HG03520 (cell line): ENCODE measurements at regions not wholly inside any gene's neighbourhood (a gene's known extent, or its start where the extent isn't known, plus 50 kb on each side); places are given as distances from the start of the nearest gene placed in this dataset.
"Not testable (repeated sequence)": the region's sequence is repeated elsewhere in the genome, so short reads cannot be mapped to it uniquely, and the experiment has no call there.

ENCODE experiments used
- ATAC-seq: cut with Tn5 transposase; IDR thresholded peaks from one replicate; pipeline ENCODE4 v1.9.1; 2021; ENCODE audit warnings: mild to moderate bottlenecking, moderate library complexity; ENCODE audit not compliant: unreplicated experiment

GRCh38 chr9:105021917-105022316, 94.0 kb upstream of the ABCA1 start:
- ATAC-seq: no peak

- ATAC-seq: not testable (repeated sequence)
These were observed 94.6 kb upstream of the ABCA1 start for GRCh38 chr9:105022545-105022944.

DNA sequence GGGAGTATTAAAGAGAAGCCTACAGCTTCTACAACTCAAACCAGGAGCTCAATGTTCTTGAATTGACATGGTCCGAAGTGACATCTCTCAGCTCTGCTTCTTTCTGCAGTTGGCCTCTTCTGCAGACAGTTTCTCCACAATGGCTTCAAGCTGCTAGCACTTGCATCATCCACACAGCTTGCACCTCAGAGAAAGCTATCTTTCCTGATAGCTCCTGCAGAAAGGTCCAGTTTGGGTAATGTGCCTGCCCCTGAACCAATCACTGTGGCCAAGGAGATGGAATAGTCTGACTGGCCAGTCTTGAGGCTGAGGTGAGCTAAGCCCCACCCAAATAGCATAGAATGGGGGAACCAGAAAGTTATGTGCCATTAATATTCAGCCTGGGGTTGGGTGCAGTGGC, 95.8 kb upstream of the ABCA1 start:
- ATAC-seq: no peak

DNA sequence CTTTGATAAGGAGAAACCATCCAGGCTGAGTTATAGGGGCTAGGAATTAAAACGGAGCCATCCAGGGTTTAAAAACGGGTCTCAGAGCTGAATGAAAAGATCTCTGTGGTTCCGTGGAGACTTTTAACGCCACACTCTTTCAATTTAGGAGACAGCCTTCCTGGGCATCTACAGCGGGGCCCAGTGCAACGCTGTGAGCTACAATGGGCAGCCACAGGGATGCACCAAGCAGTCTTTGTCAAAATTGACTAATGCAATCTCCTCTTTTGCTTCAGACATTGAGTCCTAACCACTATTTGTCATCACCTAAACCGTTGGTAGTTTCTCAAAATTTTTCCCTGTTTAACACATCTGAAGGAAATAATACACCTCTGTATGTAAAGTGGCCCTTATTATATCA, 96.6 kb upstream of the ABCA1 start:
- no peak for ATAC-seq

DNA sequence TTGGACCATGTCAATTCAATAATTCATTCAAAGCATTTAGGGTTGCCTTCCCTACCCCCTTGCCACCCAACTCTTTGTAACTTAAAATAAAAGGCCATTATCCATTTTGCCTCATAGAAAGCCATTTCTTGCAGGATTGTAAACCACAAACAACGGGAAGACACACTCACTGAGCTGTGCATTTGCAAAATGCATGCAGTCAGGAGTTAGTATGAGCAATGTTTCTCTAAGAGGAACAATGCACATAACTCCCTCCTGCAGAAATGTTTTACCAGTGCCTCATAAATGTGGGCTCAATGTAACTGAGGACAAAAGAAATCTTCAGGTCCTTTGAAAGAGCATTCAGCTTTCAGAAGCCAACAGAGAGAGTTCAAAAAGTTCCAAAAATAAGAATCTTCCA, 98.5 kb upstream of the ABCA1 start:
- ATAC-seq: no peak

GRCh38 chr9:105027084-105027483, 99.1 kb upstream of the ABCA1 start:
- ATAC-seq: no peak

GRCh38 chr9:105030285-105030684, 102.3 kb upstream of the ABCA1 start:
- no peak for ATAC-seq

- ATAC-seq: no peak
These were observed 109.2 kb upstream of the ABCA1 start for GRCh38 chr9:105037139-105037538.

DNA sequence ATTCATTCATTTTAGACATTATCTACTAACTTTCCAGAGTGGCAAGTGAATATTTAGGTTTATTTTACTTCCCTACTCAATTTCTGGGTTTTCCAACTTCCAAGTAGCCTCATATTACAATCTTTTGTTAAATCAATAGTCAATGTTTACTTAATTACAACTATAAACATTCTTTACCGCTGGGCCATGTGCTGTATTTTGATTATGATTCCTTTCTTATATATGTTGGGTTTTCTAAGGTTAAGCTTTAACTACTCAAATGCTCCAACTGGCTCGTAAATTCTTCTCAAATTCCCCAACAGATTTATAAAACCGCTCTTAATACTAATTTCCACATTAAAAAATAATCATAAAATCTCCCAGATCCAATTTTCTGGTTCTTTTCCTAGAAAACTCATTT, 110.1 kb upstream of the ABCA1 start:
- ATAC-seq: no peak

GRCh38 chr9:105039175-105039799, 111.3 kb upstream of the ABCA1 start:
- ATAC-seq: no peak

DNA sequence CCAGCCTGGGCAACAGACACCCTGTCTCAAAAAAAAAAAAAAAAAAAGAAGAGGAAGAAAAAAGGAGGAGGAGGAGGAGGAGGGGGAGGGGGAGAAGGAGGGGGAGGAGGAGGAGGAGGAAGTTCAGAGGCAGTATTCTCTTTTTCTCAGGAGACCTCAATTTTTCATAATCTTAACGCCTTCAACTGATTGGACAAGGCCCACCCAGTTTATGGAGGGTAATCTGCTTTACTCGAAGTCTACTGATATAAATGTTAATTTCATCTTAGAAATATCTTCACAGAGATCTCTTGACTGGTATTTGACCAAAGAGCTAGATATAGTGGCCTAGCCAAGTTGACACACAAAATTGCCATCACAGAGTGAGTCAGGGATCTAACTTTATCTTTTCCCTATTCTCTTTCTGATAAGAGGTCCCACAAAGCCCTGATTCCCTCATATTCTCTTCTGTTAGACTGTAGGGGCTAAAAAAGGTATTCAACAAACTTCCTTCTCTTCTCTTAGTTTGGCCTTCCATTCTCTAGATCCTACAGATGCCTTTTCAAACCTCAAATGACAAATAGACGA, 115.5 kb upstream of the ABCA1 start:
- no peak for ATAC-seq

GRCh38 chr9:105044518-105044917, 116.6 kb upstream of the ABCA1 start:
- ATAC-seq: no peak

DNA sequence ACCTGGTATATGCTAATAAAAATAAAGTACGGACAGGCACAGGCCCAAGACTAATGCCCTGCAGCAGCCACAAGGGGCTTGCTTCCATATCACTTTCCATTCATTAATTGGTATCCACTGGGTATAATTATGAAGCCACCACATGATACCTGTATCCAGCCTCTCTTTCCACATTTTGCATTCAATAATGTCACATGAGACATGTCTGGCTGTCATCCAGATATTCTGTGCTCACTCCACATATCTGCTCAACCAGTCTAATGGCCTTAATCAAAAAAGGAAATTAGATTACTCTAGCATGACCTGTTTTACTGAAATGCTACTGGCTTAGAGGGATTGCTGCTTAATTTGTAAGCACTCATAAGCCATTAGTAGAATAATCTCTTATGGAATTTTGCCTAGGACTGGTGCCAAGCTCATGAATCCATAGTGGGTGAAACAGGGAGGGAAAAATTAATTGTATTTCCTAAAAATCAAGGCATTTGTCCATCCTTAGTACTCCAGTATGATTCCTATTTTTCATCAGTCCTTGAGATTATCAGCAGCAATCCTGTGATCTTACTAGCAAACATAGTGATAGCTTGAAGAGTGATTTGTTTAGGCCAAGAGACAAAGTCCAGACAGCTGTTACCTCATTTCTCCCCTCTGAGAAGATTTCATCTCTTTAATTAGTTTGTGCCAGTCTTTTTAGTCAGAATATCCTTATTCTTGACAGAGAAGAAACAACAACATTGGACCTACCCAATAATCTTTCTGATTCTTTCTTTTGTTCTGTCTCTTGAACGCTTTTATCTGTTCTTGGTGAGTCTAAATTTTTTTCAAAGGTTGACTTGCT, 119.2 kb upstream of the ABCA1 start:
- ATAC-seq: no peak

DNA sequence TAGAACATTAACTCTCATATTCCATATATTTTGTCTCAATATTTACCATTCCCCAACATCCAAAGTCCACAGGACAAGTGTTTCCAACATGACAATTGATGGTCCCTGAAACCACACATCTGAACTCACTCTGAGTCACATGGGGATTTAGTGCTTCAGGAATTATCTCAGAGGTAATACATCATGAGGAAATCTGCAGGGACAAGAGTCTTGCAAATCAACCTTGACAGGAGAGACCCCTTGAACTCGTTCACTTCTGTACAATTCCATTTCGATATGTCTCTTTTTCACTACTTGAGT, 119.7 kb upstream of the ABCA1 start:
- ATAC-seq: no peak

- ATAC-seq: no peak
These were observed 120.4 kb upstream of the ABCA1 start for GRCh38 chr9:105048331-105048730.

DNA sequence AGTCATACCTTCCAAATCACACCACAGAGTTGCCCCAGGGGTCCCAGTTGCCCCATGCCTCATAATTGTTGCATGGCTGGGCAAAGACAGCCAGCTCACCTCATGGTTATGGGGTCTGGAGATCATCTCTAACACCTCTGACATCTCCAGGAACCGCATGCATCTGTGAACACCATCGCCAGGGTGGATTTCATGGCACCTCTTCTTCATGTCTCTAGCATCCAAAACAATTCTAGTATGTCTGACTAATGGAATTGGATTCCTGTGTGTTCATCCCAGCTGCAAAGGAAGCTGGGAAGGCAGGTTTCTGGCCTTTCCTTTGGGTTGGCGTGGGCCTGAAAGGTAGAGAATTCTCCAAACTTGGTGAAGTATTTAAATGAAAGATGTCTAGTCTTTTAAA, 122.3 kb upstream of the ABCA1 start:
- ATAC-seq: no peak

DNA sequence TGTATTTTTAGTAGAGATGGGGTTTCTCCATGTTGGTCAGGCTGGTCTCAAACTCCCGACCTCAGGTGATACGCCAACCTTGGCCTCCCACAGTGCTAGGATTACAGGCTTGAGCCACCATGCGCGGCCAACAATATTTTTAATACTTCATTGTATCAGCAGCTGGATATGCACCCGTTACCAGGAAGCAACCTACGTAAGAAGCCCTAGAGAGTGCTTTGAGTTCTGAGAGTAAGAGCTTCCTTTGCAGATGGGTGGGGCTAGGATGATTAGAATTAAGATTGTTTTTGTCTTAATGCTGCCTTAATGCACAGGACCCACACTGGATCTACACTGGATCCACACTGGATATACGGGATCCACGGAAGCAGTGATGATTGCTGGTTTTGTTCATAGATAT, 123.9 kb upstream of the ABCA1 start:
- no peak for ATAC-seq

GRCh38 chr9:105052346-105052745, 124.4 kb upstream of the ABCA1 start:
- no peak for ATAC-seq

- peak; percentile 90 for ATAC-seq
These were observed 125.3 kb upstream of the ABCA1 start for GRCh38 chr9:105053209-105053652.

DNA sequence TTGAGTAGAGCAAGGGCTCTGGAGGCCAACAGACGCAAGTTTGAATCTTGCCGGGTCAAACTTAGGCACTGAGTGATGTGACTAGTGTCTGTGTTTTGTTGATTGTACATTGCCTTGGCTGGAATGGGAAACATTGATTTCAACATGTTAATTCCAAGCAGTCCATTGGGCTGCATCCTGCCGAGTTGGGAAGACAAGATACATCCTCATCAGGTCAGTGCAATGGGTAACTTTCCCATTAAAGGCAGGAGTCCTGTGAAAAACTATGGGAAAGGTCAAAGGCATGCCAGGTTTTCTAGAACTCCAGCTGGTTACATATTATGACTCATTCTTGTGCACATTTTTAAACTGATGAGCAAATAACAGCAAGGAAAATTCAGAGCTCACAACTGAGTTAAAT, 126.5 kb upstream of the ABCA1 start:
- no peak for ATAC-seq

GRCh38 chr9:105055917-105056316, 128.0 kb upstream of the ABCA1 start:
- ATAC-seq: no peak

DNA sequence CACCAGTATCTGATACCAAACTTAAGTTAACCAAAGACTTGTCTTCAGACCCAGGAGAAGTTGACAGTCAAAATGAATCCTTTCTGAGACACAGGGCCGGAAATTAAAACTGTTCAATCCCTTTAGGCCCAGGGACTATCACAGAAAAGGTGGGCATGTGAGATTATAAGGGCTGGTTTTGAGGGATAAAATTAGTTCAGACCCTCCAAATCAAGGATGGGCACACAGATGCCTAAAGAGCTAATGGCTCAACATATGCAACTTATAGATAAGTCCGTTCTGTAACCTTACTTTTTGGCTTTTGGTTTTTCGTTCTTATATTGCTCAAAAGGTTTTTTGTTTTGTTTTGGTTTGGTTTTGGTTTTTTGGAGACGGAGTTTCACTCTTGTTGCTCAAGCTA, 129.6 kb upstream of the ABCA1 start:
- no peak for ATAC-seq
